ENCODE measurements at regions not wholly inside any gene's neighbourhood (a gene's known extent, or its start where the extent isn't known, plus 50 kb on each side); places are given as distances from the start of the nearest gene placed in this dataset.
"Not testable (repeated sequence)": the region's sequence is repeated elsewhere in the genome, so short reads cannot be mapped to it uniquely, and the experiment has no call there.

DNA sequence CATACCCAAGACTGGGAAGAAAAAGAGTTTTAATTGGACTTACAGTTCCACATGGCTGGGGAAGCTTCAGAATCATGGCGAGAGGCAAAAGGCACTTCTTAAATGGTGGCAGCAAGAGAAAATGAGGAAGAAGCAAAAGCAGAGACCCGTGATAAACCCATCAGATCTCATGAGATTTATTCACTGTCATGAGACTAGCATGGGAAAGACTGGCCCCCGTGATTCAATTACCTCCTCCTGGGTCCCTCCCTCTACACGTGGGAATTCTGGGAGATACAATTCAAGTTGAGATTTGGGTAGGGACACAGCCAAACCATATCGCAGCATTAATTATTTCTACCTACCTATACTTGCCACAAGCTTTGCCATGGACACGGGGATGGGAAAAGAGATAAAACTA lies 483.5 kb upstream of the KLF6 start:
- not testable (repeated sequence) for TF ChIP-seq POLR2AphosphoS5 (IDR thresholded peaks at IDR 0.05; ENCODE audit: control insufficient read depth, insufficient read depth, low read depth, low read length); HNRNPL (IDR thresholded peaks at IDR 0.05; ENCODE audit: low read depth, low read length); CEBPB (tag; IDR thresholded peaks at IDR 0.05); MTA3 (IDR thresholded peaks at IDR 0.05; ENCODE audit: borderline replicate concordance); CBX3 (IDR thresholded peaks at IDR 0.05; ENCODE audit: borderline replicate concordance in 1 of 2, low read length in 2 of 2); SMC3 (conservative IDR thresholded peaks at IDR 0.05; ENCODE audit: insufficient read depth, low read depth, low read length); ZNF316 (IDR thresholded peaks at IDR 0.05); NFRKB (IDR thresholded peaks at IDR 0.05; ENCODE audit: low read depth); POLR2A (conservative IDR thresholded peaks at IDR 0.05); HDAC2 (IDR thresholded peaks at IDR 0.05); TRIM24 (IDR thresholded peaks at IDR 0.05)
- TF ChIP-seq, protein P1, sequence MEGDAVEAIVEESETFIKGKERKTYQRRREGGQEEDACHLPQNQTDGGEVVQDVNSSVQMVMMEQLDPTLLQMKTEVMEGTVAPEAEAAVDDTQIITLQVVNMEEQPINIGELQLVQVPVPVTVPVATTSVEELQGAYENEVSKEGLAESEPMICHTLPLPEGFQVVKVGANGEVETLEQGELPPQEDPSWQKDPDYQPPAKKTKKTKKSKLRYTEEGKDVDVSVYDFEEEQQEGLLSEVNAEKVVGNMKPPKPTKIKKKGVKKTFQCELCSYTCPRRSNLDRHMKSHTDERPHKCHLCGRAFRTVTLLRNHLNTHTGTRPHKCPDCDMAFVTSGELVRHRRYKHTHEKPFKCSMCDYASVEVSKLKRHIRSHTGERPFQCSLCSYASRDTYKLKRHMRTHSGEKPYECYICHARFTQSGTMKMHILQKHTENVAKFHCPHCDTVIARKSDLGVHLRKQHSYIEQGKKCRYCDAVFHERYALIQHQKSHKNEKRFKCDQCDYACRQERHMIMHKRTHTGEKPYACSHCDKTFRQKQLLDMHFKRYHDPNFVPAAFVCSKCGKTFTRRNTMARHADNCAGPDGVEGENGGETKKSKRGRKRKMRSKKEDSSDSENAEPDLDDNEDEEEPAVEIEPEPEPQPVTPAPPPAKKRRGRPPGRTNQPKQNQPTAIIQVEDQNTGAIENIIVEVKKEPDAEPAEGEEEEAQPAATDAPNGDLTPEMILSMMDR (IDR thresholded peaks at IDR 0.05 in 2 of 3, conservative IDR thresholded peaks at IDR 0.05 in 1 of 3; ENCODE audit: insufficient read depth in 2 of 3, low read depth in 1 of 3, low read length in 3 of 3) = not testable (repeated sequence)
- TF ChIP-seq, protein P2, sequence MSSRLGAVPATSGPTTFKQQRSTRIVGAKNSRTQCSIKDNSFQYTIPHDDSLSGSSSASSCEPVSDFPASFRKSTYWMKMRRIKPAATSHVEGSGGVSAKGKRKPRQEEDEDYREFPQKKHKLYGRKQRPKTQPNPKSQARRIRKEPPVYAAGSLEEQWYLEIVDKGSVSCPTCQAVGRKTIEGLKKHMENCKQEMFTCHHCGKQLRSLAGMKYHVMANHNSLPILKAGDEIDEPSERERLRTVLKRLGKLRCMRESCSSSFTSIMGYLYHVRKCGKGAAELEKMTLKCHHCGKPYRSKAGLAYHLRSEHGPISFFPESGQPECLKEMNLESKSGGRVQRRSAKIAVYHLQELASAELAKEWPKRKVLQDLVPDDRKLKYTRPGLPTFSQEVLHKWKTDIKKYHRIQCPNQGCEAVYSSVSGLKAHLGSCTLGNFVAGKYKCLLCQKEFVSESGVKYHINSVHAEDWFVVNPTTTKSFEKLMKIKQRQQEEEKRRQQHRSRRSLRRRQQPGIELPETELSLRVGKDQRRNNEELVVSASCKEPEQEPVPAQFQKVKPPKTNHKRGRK (tag; IDR thresholded peaks at IDR 0.05) = not testable (repeated sequence)
- TF ChIP-seq, protein P3, sequence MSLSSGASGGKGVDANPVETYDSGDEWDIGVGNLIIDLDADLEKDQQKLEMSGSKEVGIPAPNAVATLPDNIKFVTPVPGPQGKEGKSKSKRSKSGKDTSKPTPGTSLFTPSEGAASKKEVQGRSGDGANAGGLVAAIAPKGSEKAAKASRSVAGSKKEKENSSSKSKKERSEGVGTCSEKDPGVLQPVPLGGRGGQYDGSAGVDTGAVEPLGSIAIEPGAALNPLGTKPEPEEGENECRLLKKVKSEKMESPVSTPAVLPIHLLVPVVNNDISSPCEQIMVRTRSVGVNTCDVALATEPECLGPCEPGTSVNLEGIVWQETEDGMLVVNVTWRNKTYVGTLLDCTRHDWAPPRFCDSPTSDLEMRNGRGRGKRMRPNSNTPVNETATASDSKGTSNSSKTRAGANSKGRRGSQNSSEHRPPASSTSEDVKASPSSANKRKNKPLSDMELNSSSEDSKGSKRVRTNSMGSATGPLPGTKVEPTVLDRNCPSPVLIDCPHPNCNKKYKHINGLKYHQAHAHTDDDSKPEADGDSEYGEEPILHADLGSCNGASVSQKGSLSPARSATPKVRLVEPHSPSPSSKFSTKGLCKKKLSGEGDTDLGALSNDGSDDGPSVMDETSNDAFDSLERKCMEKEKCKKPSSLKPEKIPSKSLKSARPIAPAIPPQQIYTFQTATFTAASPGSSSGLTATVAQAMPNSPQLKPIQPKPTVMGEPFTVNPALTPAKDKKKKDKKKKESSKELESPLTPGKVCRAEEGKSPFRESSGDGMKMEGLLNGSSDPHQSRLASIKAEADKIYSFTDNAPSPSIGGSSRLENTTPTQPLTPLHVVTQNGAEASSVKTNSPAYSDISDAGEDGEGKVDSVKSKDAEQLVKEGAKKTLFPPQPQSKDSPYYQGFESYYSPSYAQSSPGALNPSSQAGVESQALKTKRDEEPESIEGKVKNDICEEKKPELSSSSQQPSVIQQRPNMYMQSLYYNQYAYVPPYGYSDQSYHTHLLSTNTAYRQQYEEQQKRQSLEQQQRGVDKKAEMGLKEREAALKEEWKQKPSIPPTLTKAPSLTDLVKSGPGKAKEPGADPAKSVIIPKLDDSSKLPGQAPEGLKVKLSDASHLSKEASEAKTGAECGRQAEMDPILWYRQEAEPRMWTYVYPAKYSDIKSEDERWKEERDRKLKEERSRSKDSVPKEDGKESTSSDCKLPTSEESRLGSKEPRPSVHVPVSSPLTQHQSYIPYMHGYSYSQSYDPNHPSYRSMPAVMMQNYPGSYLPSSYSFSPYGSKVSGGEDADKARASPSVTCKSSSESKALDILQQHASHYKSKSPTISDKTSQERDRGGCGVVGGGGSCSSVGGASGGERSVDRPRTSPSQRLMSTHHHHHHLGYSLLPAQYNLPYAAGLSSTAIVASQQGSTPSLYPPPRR (CRISPR knock-in tag; IDR thresholded peaks at IDR 0.05; ENCODE audit: borderline replicate concordance) = not testable (repeated sequence)

Measured in K562 (cell line).